ENCODE measurements at regions not wholly inside any gene's neighbourhood (a gene's known extent, or its start where the extent isn't known, plus 50 kb on each side); places are given as distances from the start of the nearest gene placed in this dataset.
A peak's percentile ranks its signal among the peaks of the same experiment; 100 is the strongest.

DNA sequence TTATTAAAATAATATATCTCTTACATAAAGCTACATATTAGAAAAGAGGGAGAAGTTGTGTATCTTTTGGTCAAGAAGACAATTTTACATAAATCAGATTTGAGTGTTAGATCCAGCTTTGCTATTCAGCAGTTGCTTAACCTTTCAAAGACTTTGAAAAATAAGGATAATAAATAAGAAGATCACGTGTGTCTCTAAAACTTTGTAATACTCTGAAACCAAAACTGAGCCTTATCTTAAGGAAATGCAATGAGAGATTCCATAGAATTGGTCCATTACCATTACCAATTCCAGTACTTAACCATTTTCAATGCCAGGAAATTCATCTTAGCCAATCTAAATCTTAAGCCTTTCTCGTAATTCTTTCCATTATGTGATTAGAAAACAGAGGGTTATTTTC is 89.2 kb upstream of the COL5A2 start:
- Histone ChIP-seq H4K20me1 (ENCODE audit: control insufficient read depth, extremely low read depth, insufficient read depth, low read length) (no peaks in the 10 kb centered on the region), H3K4me3 (replicated peaks in 1 of 4; ENCODE audit: control extremely low read depth in 1 of 4, insufficient read depth in 1 of 4, low read depth in 3 of 4, low read length in 4 of 4) (no peak overlapping the region), H3K9ac (ENCODE audit: insufficient read depth, low read length) (no peak overlapping the region), H3K9me3 (ENCODE audit: control insufficient read depth, insufficient read depth, low read depth, low read length) (no peaks in the 10 kb centered on the region), H3K27me3 (ENCODE audit: control insufficient read depth, insufficient read depth, low read length) (no peaks in the 10 kb centered on the region), H2AFZ (ENCODE audit: low read length) (no peak overlapping the region), H3K4me2 (ENCODE audit: extremely low read depth, insufficient read depth, low read length) (peak overlapping the region; percentile 44), H3K27ac (ENCODE audit: insufficient read depth, low read length) (no peak overlapping the region), H3K79me2 (ENCODE audit: control insufficient read depth, insufficient read depth, low read length) (no peaks in the 10 kb centered on the region), H3K36me3 (ENCODE audit: control insufficient read depth, insufficient read depth, low read length) (no peaks in the 10 kb centered on the region), H3K4me1 (ENCODE audit: control insufficient read depth, extremely low read depth, insufficient read depth, low read length) (peaks cover 5% of the 10 kb centered on the region)
- TF ChIP-seq EZH2 (IDR thresholded peaks at IDR 0.05; ENCODE audit: low read length, missing control alignments) = no peak
- TF ChIP-seq, protein P1, sequence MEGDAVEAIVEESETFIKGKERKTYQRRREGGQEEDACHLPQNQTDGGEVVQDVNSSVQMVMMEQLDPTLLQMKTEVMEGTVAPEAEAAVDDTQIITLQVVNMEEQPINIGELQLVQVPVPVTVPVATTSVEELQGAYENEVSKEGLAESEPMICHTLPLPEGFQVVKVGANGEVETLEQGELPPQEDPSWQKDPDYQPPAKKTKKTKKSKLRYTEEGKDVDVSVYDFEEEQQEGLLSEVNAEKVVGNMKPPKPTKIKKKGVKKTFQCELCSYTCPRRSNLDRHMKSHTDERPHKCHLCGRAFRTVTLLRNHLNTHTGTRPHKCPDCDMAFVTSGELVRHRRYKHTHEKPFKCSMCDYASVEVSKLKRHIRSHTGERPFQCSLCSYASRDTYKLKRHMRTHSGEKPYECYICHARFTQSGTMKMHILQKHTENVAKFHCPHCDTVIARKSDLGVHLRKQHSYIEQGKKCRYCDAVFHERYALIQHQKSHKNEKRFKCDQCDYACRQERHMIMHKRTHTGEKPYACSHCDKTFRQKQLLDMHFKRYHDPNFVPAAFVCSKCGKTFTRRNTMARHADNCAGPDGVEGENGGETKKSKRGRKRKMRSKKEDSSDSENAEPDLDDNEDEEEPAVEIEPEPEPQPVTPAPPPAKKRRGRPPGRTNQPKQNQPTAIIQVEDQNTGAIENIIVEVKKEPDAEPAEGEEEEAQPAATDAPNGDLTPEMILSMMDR (conservative IDR thresholded peaks at IDR 0.05 in 1 of 2, IDR thresholded peaks at IDR 0.05 in 1 of 2; ENCODE audit: low read depth in 1 of 2, low read length in 2 of 2) = no peak
- peak in 1 of 2 donors; percentile 11 for DNase-seq (ENCODE audit: low read depth in 2 of 2)

DNA sequence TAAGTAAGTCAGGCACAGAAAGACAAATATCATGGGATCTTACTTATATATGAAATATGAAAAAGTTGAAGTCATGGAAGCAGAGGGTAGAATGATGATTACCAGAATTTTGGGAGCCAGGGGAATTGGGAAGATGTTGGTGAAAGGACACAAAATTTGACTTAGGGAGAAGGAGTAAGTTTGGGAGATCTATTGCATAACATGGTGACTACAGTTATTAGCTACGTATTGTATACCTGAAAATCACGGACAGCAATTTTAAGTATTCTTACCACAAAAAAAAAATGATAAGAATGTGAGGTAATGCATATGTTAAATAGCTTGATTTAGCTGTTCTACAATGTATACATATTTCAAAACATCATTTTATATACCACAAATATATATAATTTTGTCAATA is 94.2 kb upstream of the COL5A2 start:
- no peaks in the 10 kb centered on the region for H4K20me1 ChIP-seq (ENCODE audit: control insufficient read depth, extremely low read depth, insufficient read depth, low read length)
- no peak overlapping the region for H2AFZ ChIP-seq (ENCODE audit: low read length)
- no peaks in the 10 kb centered on the region for H3K27me3 ChIP-seq (ENCODE audit: control insufficient read depth, insufficient read depth, low read length)

DNA sequence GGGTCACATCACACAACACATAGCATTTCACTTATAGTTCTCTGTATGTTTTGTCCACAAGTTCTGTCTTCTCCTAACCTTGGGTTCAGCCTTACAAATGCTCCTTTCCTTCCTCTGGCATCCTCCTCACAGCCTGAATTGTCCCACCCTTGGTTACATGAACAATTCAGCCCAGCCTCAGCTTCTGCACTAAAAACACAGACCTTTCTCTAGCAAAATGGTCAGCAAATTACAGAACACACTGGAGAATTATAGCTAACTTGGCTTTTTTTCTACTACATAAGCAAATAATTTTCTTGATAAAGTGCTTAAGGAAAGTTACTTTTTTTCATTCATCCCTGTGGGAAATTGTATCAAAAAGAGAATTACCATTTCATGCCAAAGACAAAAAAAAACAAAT is 94.8 kb upstream of the COL5A2 start:
- no peak overlapping the region for H3K27ac ChIP-seq (ENCODE audit: insufficient read depth, low read length)
- no peaks in the 10 kb centered on the region for H3K79me2 ChIP-seq (ENCODE audit: control insufficient read depth, insufficient read depth, low read length)
- no peaks in the 10 kb centered on the region for H3K27me3 ChIP-seq (ENCODE audit: control insufficient read depth, insufficient read depth, low read length)
- H3K9me3 ChIP-seq (ENCODE audit: control insufficient read depth, insufficient read depth, low read depth, low read length) = no peaks in the 10 kb centered on the region
- TF ChIP-seq, protein P1 (conservative IDR thresholded peaks at IDR 0.05 in 1 of 2, IDR thresholded peaks at IDR 0.05 in 1 of 2; ENCODE audit: low read depth in 1 of 2, low read length in 2 of 2) = no peak
- no peak for TF ChIP-seq EZH2 (IDR thresholded peaks at IDR 0.05; ENCODE audit: low read length, missing control alignments)
- H3K4me2 ChIP-seq (ENCODE audit: extremely low read depth, insufficient read depth, low read length) = no peak overlapping the region
- no peak overlapping the region for H3K4me3 ChIP-seq (replicated peaks in 1 of 4; ENCODE audit: control extremely low read depth in 1 of 4, insufficient read depth in 1 of 4, low read depth in 3 of 4, low read length in 4 of 4)
- no peak overlapping the region for H3K9ac ChIP-seq (ENCODE audit: insufficient read depth, low read length)
- H3K36me3 ChIP-seq (ENCODE audit: control insufficient read depth, insufficient read depth, low read length) = no peaks in the 10 kb centered on the region
- H3K4me1 ChIP-seq (ENCODE audit: control insufficient read depth, extremely low read depth, insufficient read depth, low read length) = peaks cover 4% of the 10 kb centered on the region
- no peak overlapping the region for H2AFZ ChIP-seq (ENCODE audit: low read length)
- no peak for DNase-seq (ENCODE audit: low read depth in 2 of 2)
- no peaks in the 10 kb centered on the region for H4K20me1 ChIP-seq (ENCODE audit: control insufficient read depth, extremely low read depth, insufficient read depth, low read length)

More for the DNA sequence above, 94.2 kb upstream of the COL5A2 start:
- no peaks in the 10 kb centered on the region for H3K9me3 ChIP-seq (ENCODE audit: control insufficient read depth, insufficient read depth, low read depth, low read length)
- H3K4me2 ChIP-seq (ENCODE audit: extremely low read depth, insufficient read depth, low read length) = no peak overlapping the region
- H3K9ac ChIP-seq (ENCODE audit: insufficient read depth, low read length) = no peak overlapping the region
- no peaks in the 10 kb centered on the region for H3K36me3 ChIP-seq (ENCODE audit: control insufficient read depth, insufficient read depth, low read length)
- TF ChIP-seq EZH2 (IDR thresholded peaks at IDR 0.05; ENCODE audit: low read length, missing control alignments) = no peak
- TF ChIP-seq, protein P1 (conservative IDR thresholded peaks at IDR 0.05 in 1 of 2, IDR thresholded peaks at IDR 0.05 in 1 of 2; ENCODE audit: low read depth in 1 of 2, low read length in 2 of 2) = no peak
- H3K4me1 ChIP-seq (ENCODE audit: control insufficient read depth, extremely low read depth, insufficient read depth, low read length) = peaks cover 4% of the 10 kb centered on the region
- H3K4me3 ChIP-seq (replicated peaks in 1 of 4; ENCODE audit: control extremely low read depth in 1 of 4, insufficient read depth in 1 of 4, low read depth in 3 of 4, low read length in 4 of 4) = no peak overlapping the region
- peak in 1 of 2 donors; percentile 25 for DNase-seq (ENCODE audit: low read depth in 2 of 2)
- no peak overlapping the region for H3K27ac ChIP-seq (ENCODE audit: insufficient read depth, low read length)
- H3K79me2 ChIP-seq (ENCODE audit: control insufficient read depth, insufficient read depth, low read length) = no peaks in the 10 kb centered on the region

Measured in fibroblast of lung (primary cell).